AG04450 (cell line): ENCODE measurements at regions not wholly inside any gene's neighbourhood (a gene's known extent, or its start where the extent isn't known, plus 50 kb on each side); places are given as distances from the start of the nearest gene placed in this dataset.

Source experiments
- CTCF ChIA-PET: fragments of 300-600, 350-600 bp; formaldehyde crosslinking; extraction: SDS; loops from one replicate; lab custom pipeline; 2022; ENCODE audit warnings: antibody characterized with exemption, inconsistent platforms; lab: Charles Lee
- POLR2A ChIA-PET: fragments of 350-600 bp; formaldehyde crosslinking; extraction: SDS; loops from one replicate; lab custom pipeline; 2021; ENCODE audit warnings: antibody characterized with exemption, inconsistent platforms; lab: Yijun Ruan, JAX
- DNase-seq: peaks from one replicate; pipeline ENCODE4 v3.0.0-alpha.2; 2011; ENCODE audit warnings: low read depth, low spot score
- H3K27ac ChIP-seq: one replicate; pipeline ENCODE4 v1.5.1; 2012; ENCODE audit warnings: low read depth, low read length, control low read depth
- H3K27me3 ChIP-seq: one replicate; pipeline ENCODE4 v1.6.0; 2012; ENCODE audit warnings: low read length; ENCODE audit not compliant: control insufficient read depth, insufficient read depth
- H3K4me3 ChIP-seq: 2 replicates; pipeline ENCODE4 v1.5.1; 2011; ENCODE audit warnings: mild to moderate bottlenecking, low read depth, low read length, control low read depth
- H3K9me3 ChIP-seq: 2 replicates; pipeline ENCODE4 v1.5.1; 2012; ENCODE audit warnings: low read length; ENCODE audit not compliant: control insufficient read depth, insufficient read depth
- CTCF ChIP-seq: IDR thresholded peaks from 2 replicates; pipeline ENCODE4 v1.5.1; 2011; ENCODE audit warnings: low read depth, low read length, control low read depth, inconsistent platforms

DNA sequence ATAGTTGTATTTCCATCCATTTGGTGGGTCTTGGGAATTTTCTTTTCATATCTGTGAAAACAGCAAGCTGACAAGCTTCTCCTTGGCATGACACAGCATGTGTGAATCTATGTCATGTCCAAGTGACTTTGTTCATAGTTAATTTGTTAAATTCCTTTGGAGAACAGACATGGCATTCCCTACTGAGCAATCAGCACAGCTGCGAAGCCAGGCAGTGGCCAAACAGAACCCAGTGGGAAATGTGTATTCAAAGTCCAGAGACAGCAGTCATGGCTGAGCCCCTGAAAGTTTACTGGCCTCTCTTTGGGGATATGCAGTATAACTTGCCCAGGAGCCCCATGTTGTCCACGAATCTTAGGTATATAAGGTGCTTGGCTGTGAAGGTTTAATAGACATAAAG is 474.7 kb downstream of the NKX6-1 start:
- no peak overlapping the region for H3K4me3 ChIP-seq
- CTCF ChIA-PET = no interaction called here
- no peak for DNase-seq
- POLR2A ChIA-PET = no interaction called here
- no peaks in the 10 kb centered on the region for H3K9me3 ChIP-seq
- no peak overlapping the region for H3K27ac ChIP-seq
- no peaks in the 10 kb centered on the region for H3K27me3 ChIP-seq
- no peak for TF ChIP-seq CTCF

- no peaks in the 10 kb centered on the region for H3K9me3 ChIP-seq
- TF ChIP-seq CTCF = no peak
- no peak for DNase-seq
- ChIA-PET CTCF (no interaction called here), POLR2A (no interaction called here)
- H3K27ac ChIP-seq = no peak overlapping the region
- H3K4me3 ChIP-seq = no peak overlapping the region
- H3K27me3 ChIP-seq = no peaks in the 10 kb centered on the region
These were observed 476.5 kb downstream of the NKX6-1 start for GRCh38 chr4:84022564-84022963.

- CTCF ChIA-PET = no interaction called here
- no peak for DNase-seq
- POLR2A ChIA-PET = no interaction called here
- Histone ChIP-seq H3K27me3 (no peaks in the 10 kb centered on the region), H3K9me3 (no peaks in the 10 kb centered on the region), H3K27ac (no peak overlapping the region), H3K4me3 (no peak overlapping the region)
- TF ChIP-seq CTCF = no peak
These were observed 479.5 kb downstream of the NKX6-1 start for GRCh38 chr4:84019626-84020025.

DNA sequence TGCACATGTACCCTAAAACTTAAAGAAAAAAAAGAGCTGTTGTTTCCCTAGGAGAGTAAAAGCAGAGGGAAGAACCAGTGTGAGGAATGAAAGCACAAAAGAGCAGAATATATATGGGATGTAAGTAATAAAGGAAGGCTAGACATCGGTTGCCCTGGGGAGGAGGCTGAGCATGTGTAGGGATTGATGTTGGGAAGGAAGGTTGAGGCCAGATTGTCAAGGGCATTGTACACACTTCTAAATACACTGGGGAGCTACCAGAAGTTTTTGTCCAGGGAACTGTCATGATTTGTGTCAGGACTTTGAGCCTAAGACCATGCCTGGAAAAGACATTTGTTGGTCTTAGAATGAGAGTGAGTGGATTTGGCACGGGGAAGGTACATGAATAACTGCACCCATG is 467.1 kb downstream of the GPAT3 start:
- no peak for DNase-seq
- ChIA-PET CTCF (interaction anchor here (1.4 kb wide), 1 partner anchor 232 kb away, joined by 5 read pairs; no protein-coding TSS in a partner anchor), POLR2A (no interaction called here)
- H3K9me3 ChIP-seq = no peaks in the 10 kb centered on the region
- no peaks in the 10 kb centered on the region for H3K27me3 ChIP-seq
- H3K27ac ChIP-seq = no peak overlapping the region
- TF ChIP-seq CTCF = no peak
- H3K4me3 ChIP-seq = no peak overlapping the region

DNA sequence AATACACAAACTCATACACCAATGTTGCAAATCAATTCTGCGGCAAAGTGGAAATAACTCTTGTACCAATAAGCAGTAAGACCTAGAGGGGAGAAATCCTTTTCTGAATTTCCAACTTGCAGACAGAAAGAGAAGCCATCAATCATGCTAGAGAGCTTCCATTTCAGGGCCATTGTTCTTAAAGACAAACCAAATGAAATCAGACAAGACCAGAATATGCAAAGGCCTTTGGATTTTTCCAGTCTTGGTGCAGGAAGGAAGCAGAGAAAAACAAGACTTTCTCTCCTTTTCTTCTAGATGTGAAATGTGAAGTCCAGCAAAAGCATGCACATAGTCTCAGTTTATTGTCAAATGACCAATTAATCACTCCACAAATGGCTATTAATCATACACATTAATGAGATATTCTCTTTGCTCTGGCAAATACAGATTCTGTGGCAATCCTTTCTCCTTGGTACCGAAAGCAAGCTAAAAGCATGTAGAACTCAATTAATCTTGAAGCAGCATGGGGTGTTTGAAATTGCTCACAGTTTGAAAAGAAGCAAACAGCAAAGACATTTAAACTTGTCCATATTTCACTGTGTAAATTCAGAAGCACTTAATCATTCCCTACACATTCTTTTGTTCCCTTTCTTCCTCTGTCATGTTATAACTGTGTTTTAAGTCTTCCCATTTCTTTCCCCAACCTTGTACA is 466.1 kb downstream of the GPAT3 start:
- ChIA-PET POLR2A (no interaction called here), CTCF (interaction anchor here (0.6 kb wide), 1 partner anchor 14 kb away, joined by 3 read pairs; no protein-coding TSS in a partner anchor)
- no peak for DNase-seq
- no peak for TF ChIP-seq CTCF
- H3K27me3 ChIP-seq = no peaks in the 10 kb centered on the region
- no peak overlapping the region for H3K4me3 ChIP-seq
- H3K9me3 ChIP-seq = no peaks in the 10 kb centered on the region
- H3K27ac ChIP-seq = no peak overlapping the region
